H1 (cell line): ENCODE measurements at regions not wholly inside any gene's neighbourhood (a gene's known extent, or its start where the extent isn't known, plus 50 kb on each side); places are given as distances from the start of the nearest gene placed in this dataset.

Experiments used
- CTCF ChIA-PET: fragments of 300-600 bp; sonication (Branson Sonifier 250); formaldehyde crosslinking; loops from one replicate; lab custom pipeline; 2021; ENCODE audit not compliant: partially characterized antibody; lab: Charles Lee
- POLR2A ChIA-PET: fragments of 300-600 bp; sonication (Branson Sonifier 250); formaldehyde crosslinking; loops from one replicate; lab custom pipeline; 2021; ENCODE audit warnings: inconsistent platforms; ENCODE audit not compliant: partially characterized antibody; lab: Charles Lee
- DNase-seq, 2 experiments: peaks; one replicate each; pipeline versions ENCODE4 v3.0.0 to v3.0.0-alpha.2; 2010 to 2022; ENCODE audit warnings: low spot score in 2 of 2, low read depth in 1 of 2, mixed read lengths in 1 of 2
- FAIRE-seq: peaks from 2 replicates; lab custom pipeline; 2011; peaks lifted over from hg19 to GRCh38; lab: Jason Lieb, UNC
- H2AFZ ChIP-seq: 2 replicates; pipeline ENCODE4 v1.8.1; 2012; ENCODE audit warnings: low read length, inconsistent platforms
- H2AK5ac ChIP-seq: 2 replicates; pipeline ENCODE4 v1.6.1; 2013; ENCODE audit warnings: low read depth, low read length
- H2BK120ac ChIP-seq: replicated peaks from 2 replicates; pipeline ENCODE3; 2013; ENCODE audit warnings: low read depth, low read length, inconsistent platforms
- H2BK12ac ChIP-seq: 2 replicates; pipeline ENCODE4 v1.6.1; 2013; ENCODE audit warnings: low read depth, low read length
- H2BK15ac ChIP-seq: 2 replicates; pipeline ENCODE4 v1.6.1; 2013; ENCODE audit warnings: low read length
- H2BK20ac ChIP-seq: 2 replicates; pipeline ENCODE4 v1.6.1; 2013; ENCODE audit warnings: low read length
- H2BK5ac ChIP-seq: 2 replicates; pipeline ENCODE4 v1.6.1; 2013; ENCODE audit warnings: low read depth, low read length
- H3K14ac ChIP-seq: 2 replicates; pipeline ENCODE4 v1.6.1; 2013; ENCODE audit warnings: inconsistent platforms; ENCODE audit not compliant: insufficient read length
- H3K18ac ChIP-seq: 2 replicates; pipeline ENCODE4 v1.6.1; 2013; ENCODE audit warnings: low read length; ENCODE audit errors: extremely low read depth
- H3K23ac ChIP-seq: 2 replicates; pipeline ENCODE4 v1.6.1; 2013; ENCODE audit warnings: inconsistent platforms; ENCODE audit not compliant: insufficient read length
- H3K23me2 ChIP-seq: 2 replicates; pipeline ENCODE4 v1.6.1; 2013; ENCODE audit warnings: low read depth, low read length
- H3K27ac ChIP-seq: 2 replicates; pipeline ENCODE4 v1.6.1; 2011; ENCODE audit warnings: low read depth, low read length, inconsistent platforms
- H3K27me3 ChIP-seq, 4 experiments: replicated peaks in 1 of 4; 1 replicate in 1 of 4; 2 replicates in 3 of 4; pipeline versions ENCODE4 v1.6.1 to v1.8.1; 2011 to 2013; ENCODE audit warnings: low read length in 3 of 4, mild to moderate bottlenecking in 3 of 4, inconsistent platforms in 2 of 4, mixed read lengths in 2 of 4, moderate library complexity in 1 of 4; ENCODE audit not compliant: control insufficient read depth in 3 of 4, insufficient read depth in 3 of 4; ENCODE audit errors: extremely low read depth in 1 of 4
- H3K36me3 ChIP-seq, 4 experiments: 2 replicates each; pipeline versions ENCODE4 v1.6.1 to v1.8.1; 2011 to 2013; ENCODE audit warnings: mild to moderate bottlenecking in 4 of 4, low read length in 3 of 4, moderate library complexity in 2 of 4, control low read depth in 1 of 4, inconsistent platforms in 1 of 4; ENCODE audit not compliant: insufficient read depth in 4 of 4, control insufficient read depth in 2 of 4
- H3K4ac ChIP-seq: replicated peaks from 2 replicates; pipeline ENCODE3; 2013; ENCODE audit warnings: low read length, low read depth, mixed read lengths, inconsistent platforms; ENCODE audit not compliant: insufficient read length
- H3K4me1 ChIP-seq, 4 experiments: replicated peaks in 1 of 4; 1 replicate in 1 of 4; 2 replicates in 3 of 4; pipeline versions ENCODE4 v1.6.1 to v1.8.1; 2011 to 2013; ENCODE audit warnings: low read length in 3 of 4, inconsistent platforms in 2 of 4, mixed read lengths in 1 of 4; ENCODE audit not compliant: insufficient read depth in 4 of 4, control insufficient read depth in 3 of 4
- H3K4me2 ChIP-seq, 2 experiments: 2 replicates each; pipeline versions ENCODE4 v1.6.1 to v1.8.1; 2011 to 2013; ENCODE audit warnings: low read depth in 2 of 2, low read length in 2 of 2, control low read depth in 1 of 2, inconsistent platforms in 1 of 2, mild to moderate bottlenecking in 1 of 2; ENCODE audit not compliant: insufficient read depth in 1 of 2
- H3K4me3 ChIP-seq, 4 experiments: fragments of 200-600, 300-600 bp in 1 of 4; sonication (generic), shearing (Covaris generic), sonication (Bioruptor Twin) in 1 of 4; 2 replicates each; pipeline versions ENCODE4 v1.5.1 to v1.8.1; 2011 to 2016; ENCODE audit warnings: low read length in 4 of 4, low read depth in 3 of 4, control low read depth in 2 of 4, inconsistent platforms in 2 of 4, mild to moderate bottlenecking in 2 of 4, mixed read lengths in 1 of 4, moderate library complexity in 1 of 4; ENCODE audit not compliant: insufficient read depth in 2 of 4; ENCODE audit errors: extremely low read depth in 1 of 4
- H3K56ac ChIP-seq: replicated peaks from 2 replicates; pipeline ENCODE3; 2013; ENCODE audit warnings: low read depth, mild to moderate bottlenecking, mixed read lengths, low read length, inconsistent platforms; ENCODE audit not compliant: insufficient read length
- H3K79me1 ChIP-seq: 2 replicates; pipeline ENCODE4 v1.6.1; 2013; ENCODE audit warnings: low read depth, low read length, control low read depth
- H3K79me2 ChIP-seq, 2 experiments: 2 replicates each; pipeline versions ENCODE4 v1.6.1 to v1.8.1; 2012 to 2013; ENCODE audit warnings: low read length in 2 of 2, mild to moderate bottlenecking in 2 of 2, inconsistent platforms in 1 of 2; ENCODE audit not compliant: insufficient read depth in 2 of 2, control insufficient read depth in 1 of 2
- H3K9ac ChIP-seq, 4 experiments: replicated peaks in 1 of 4; 1 replicate in 1 of 4; 2 replicates in 3 of 4; pipeline versions ENCODE4 v1.6.1 to v1.8.1; 2011 to 2013; ENCODE audit warnings: low read depth in 3 of 4, low read length in 3 of 4, control low read depth in 2 of 4, mild to moderate bottlenecking in 2 of 4, moderate library complexity in 2 of 4, inconsistent platforms in 1 of 4; ENCODE audit errors: extremely low read depth in 1 of 4
- H3K9me3 ChIP-seq, 2 experiments: 2 replicates each; pipeline versions ENCODE4 v1.6.1 to v1.8.1; 2012 to 2013; ENCODE audit warnings: mild to moderate bottlenecking in 2 of 2, moderate library complexity in 2 of 2, control low read depth in 1 of 2, inconsistent platforms in 1 of 2, low read depth in 1 of 2, low read length in 1 of 2, mixed read lengths in 1 of 2; ENCODE audit not compliant: insufficient read depth in 2 of 2
- H4K20me1 ChIP-seq, 2 experiments: replicated peaks in 1 of 2; 2 replicates each; pipeline versions ENCODE3 to v1.8.1; 2011 to 2013; ENCODE audit warnings: inconsistent platforms in 2 of 2, low read length in 2 of 2, mild to moderate bottlenecking in 1 of 2; ENCODE audit not compliant: insufficient read depth in 2 of 2, control insufficient read depth in 1 of 2
- H4K5ac ChIP-seq: 2 replicates; pipeline ENCODE4 v1.6.1; 2013; ENCODE audit warnings: low read length, low read depth, mixed read lengths, inconsistent platforms; ENCODE audit not compliant: insufficient read length
- H4K8ac ChIP-seq: 2 replicates; pipeline ENCODE4 v1.8.0; 2013; ENCODE audit warnings: mild to moderate bottlenecking, moderate library complexity, low read length, inconsistent platforms; ENCODE audit not compliant: insufficient read depth; ENCODE audit errors: extremely low read depth
- H4K91ac ChIP-seq: replicated peaks from 2 replicates; pipeline ENCODE3; 2013; ENCODE audit warnings: low read length, mixed read lengths, inconsistent platforms; ENCODE audit not compliant: insufficient read length
- CBX5 ChIP-seq: fragments of 300-800, 300-1000 bp; sonication (generic); IDR thresholded peaks from 2 replicates; pipeline ENCODE4 v1.7.1; 2016; ENCODE audit warnings: antibody characterized with exemption, low read length, low read depth
- HDAC2 ChIP-seq, 2 experiments: fragments of 300-600 bp in 1 of 2; sonication (generic) in 1 of 2; IDR thresholded peaks; 2 replicates each; pipeline ENCODE4 v1.6.1; 2011 to 2012; ENCODE audit warnings: low read depth in 2 of 2, low read length in 2 of 2, mild to moderate bottlenecking in 2 of 2, moderate library complexity in 2 of 2, borderline replicate concordance in 1 of 2, inconsistent platforms in 1 of 2
- POLR2A ChIP-seq, 2 experiments: IDR thresholded peaks; 1 replicate in 1 of 2; 2 replicates in 1 of 2; pipeline ENCODE4 v1.6.1; 2011; ENCODE audit warnings: low read depth in 2 of 2, low read length in 2 of 2, mild to moderate bottlenecking in 2 of 2; ENCODE audit errors: control extremely low read depth in 1 of 2
- RNF2 ChIP-seq: fragments of 200-900, 300-1000 bp; sonication (generic); IDR thresholded peaks from 2 replicates; pipeline ENCODE4 v1.7.1; 2016; ENCODE audit warnings: borderline replicate concordance, low read depth, mild to moderate bottlenecking, antibody characterized with exemption, low read length; ENCODE audit not compliant: poor library complexity, severe bottlenecking; ENCODE audit errors: missing control alignments
- TBP ChIP-seq: IDR thresholded peaks from 2 replicates; pipeline ENCODE4 v1.6.1; 2011; ENCODE audit warnings: low read depth, low read length, improper control_type of control experiment
- WGBS, 2 experiments: shearing (Covaris generic) in 1 of 2; methylation state at CpG; one replicate each; pipeline versions ENCODE4 v1.1.6 to v1.1.7; 2013 to 2015; ENCODE audit warnings: low lambda C conversion rate in 2 of 2, mixed read lengths in 2 of 2, inconsistent platforms in 1 of 2, low coverage in 1 of 2, missing lambda C conversion rate in 1 of 2; ENCODE audit not compliant: insufficient replicate concordance in 2 of 2, insufficient coverage in 1 of 2, insufficient read length in 1 of 2; ENCODE audit errors: extremely low coverage in 1 of 2, missing lambda C conversion rate in 1 of 2; 5-methylcytosine and 5-hydroxymethylcytosine counted together

DNA sequence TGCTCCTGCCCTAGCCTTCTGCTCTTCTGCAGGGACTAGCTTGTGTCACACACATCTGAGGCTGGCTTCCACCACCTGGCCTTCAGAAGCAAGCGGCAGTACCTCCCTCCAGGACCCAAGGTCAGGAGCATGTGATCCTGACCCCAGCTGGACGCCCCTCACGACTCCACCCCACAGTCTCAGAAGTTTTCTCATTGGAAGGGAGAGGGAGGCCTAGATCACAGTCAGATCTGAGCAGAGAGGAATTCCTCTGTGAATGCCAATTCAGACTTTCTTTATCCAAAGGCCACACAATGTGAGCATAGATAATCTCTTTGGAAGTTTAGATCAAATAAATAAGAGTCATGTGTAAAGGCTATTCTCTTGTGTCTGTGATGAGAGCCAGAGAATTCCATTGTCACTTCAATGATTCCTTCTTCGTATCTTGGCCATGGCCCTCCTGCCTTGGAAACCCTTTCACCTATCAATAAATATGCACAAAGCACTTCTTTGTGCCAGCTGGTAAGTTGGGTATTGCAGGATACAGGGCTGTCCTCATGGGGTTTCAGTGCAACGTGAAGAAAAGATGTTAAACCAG, 142.9 kb downstream of the SNX19 start:
- Histone ChIP-seq H2BK5ac (no peak overlapping the region), H3K14ac (no peak overlapping the region), H4K20me1 (no peaks in the 10 kb centered on the region), H3K56ac (no peak overlapping the region), H4K5ac (no peak overlapping the region), H3K23me2 (peaks cover 3% of the 10 kb centered on the region; the same call in 1 of the 2 replicates), H2BK12ac (no peak overlapping the region), H2BK120ac (no peak overlapping the region), H4K8ac (no peak overlapping the region), H2AFZ (no peak overlapping the region), H3K36me3 (no peaks in the 10 kb centered on the region), H4K91ac (no peak overlapping the region), H3K18ac (no peak overlapping the region), H3K79me1 (no peaks in the 10 kb centered on the region), H3K4me1 (no peaks in the 10 kb centered on the region), H3K79me2 (no peaks in the 10 kb centered on the region), H2BK20ac (no peak overlapping the region), H3K27me3 (no peaks in the 10 kb centered on the region), H3K9me3 (no peaks in the 10 kb centered on the region), H3K4me3 (no peak overlapping the region), H2BK15ac (no peak overlapping the region), H3K4ac (no peak overlapping the region), H3K9ac (no peak overlapping the region), H2AK5ac (no peak overlapping the region), H3K23ac (no peak overlapping the region), H3K4me2 (no peak overlapping the region), H3K27ac (no peak overlapping the region)
- FAIRE-seq (no peak), DNase-seq (no peak)
- WGBS, 2 experiments, result 81% methylated on average over 5 of the region's 5 CpGs; no CpG with 5 or more reads in 1 of the 2 experiments
- POLR2A ChIA-PET, result no interaction called here
- CTCF ChIA-PET, result interaction anchor here (1.0 to 1.3 kb wide), 2 partner anchors 19 to 89 kb away, joined by 3 to 4 read pairs; no protein-coding TSS in a partner anchor
- TF ChIP-seq HDAC2 (IDR thresholded peaks at IDR 0.05; ENCODE audit: borderline replicate concordance in 1 of 2, low read depth in 2 of 2, low read length in 2 of 2) (no peak), POLR2A (IDR thresholded peaks at IDR 0.05; ENCODE audit: control extremely low read depth in 1 of 2, low read depth in 2 of 2, low read length in 2 of 2) (no peak), CBX5 (no peak), RNF2 (no peak), TBP (no peak)
